H9 (cell line): ENCODE measurements at regions not wholly inside any gene's neighbourhood (a gene's known extent, or its start where the extent isn't known, plus 50 kb on each side); places are given as distances from the start of the nearest gene placed in this dataset.

Experiments
- DNase-seq: peaks from one replicate; pipeline ENCODE4 v3.0.0-alpha.2; 2017
- H2AFZ ChIP-seq: one replicate; pipeline ENCODE4 v1.6.1; 2013; ENCODE audit warnings: mild to moderate bottlenecking, low read length, control low read depth, moderate library complexity
- H2AK5ac ChIP-seq: 2 replicates; pipeline ENCODE4 v1.6.1; 2013; ENCODE audit warnings: low read length, control low read depth, mixed read lengths; ENCODE audit not compliant: insufficient read length
- H2BK120ac ChIP-seq: one replicate; pipeline ENCODE4 v1.6.1; 2013; ENCODE audit warnings: low read depth, mild to moderate bottlenecking, low read length, control low read depth, inconsistent platforms; ENCODE audit not compliant: poor library complexity, severe bottlenecking
- H2BK12ac ChIP-seq: 2 replicates; pipeline ENCODE4 v1.6.1; 2013; ENCODE audit warnings: low read length, control low read depth, mixed read lengths, low read depth; ENCODE audit not compliant: insufficient read length
- H2BK15ac ChIP-seq: 2 replicates; pipeline ENCODE4 v1.6.1; 2013; ENCODE audit warnings: low read depth, low read length, control low read depth
- H2BK20ac ChIP-seq: one replicate; pipeline ENCODE4 v1.6.1; 2013; ENCODE audit warnings: low read depth, mild to moderate bottlenecking, low read length, control low read depth, inconsistent platforms; ENCODE audit not compliant: poor library complexity, severe bottlenecking
- H2BK5ac ChIP-seq: 2 replicates; pipeline ENCODE4 v1.6.1; 2013; ENCODE audit warnings: low read length, control low read depth, mixed read lengths; ENCODE audit not compliant: insufficient read length
- H3K14ac ChIP-seq: 2 replicates; pipeline ENCODE4 v1.6.1; 2013; ENCODE audit warnings: low read length, control low read depth; ENCODE audit not compliant: insufficient read depth
- H3K18ac ChIP-seq: 2 replicates; pipeline ENCODE4 v1.6.1; 2013; ENCODE audit warnings: low read depth, mild to moderate bottlenecking, mixed read lengths, low read length, control low read depth; ENCODE audit not compliant: insufficient read length
- H3K23ac ChIP-seq: 2 replicates; pipeline ENCODE4 v1.6.1; 2013; ENCODE audit warnings: low read length, control low read depth, mixed read lengths, low read depth; ENCODE audit not compliant: insufficient read length
- H3K23me2 ChIP-seq: 2 replicates; pipeline ENCODE4 v1.6.1; 2013; ENCODE audit warnings: low read depth, mild to moderate bottlenecking, mixed read lengths, low read length, control low read depth; ENCODE audit not compliant: insufficient read length, poor library complexity, severe bottlenecking
- H3K27ac ChIP-seq: 2 replicates; pipeline ENCODE4 v1.5.1; 2013; ENCODE audit warnings: low read length, control low read depth, mixed read lengths, low read depth; ENCODE audit not compliant: insufficient read length
- H3K27me3 ChIP-seq: 2 replicates; pipeline ENCODE4 v1.6.1; 2013; ENCODE audit warnings: low read length, control low read depth, inconsistent platforms; ENCODE audit not compliant: insufficient read depth
- H3K4ac ChIP-seq: 2 replicates; pipeline ENCODE4 v1.6.1; 2013; ENCODE audit warnings: low read depth, mild to moderate bottlenecking, control low read depth, inconsistent platforms, low read length, moderate library complexity
- H3K4me1 ChIP-seq: 2 replicates; pipeline ENCODE4 v1.6.1; 2013; ENCODE audit warnings: low read length, control low read depth, inconsistent platforms; ENCODE audit not compliant: insufficient read depth
- H3K4me2 ChIP-seq: 2 replicates; pipeline ENCODE4 v1.6.1; 2013; ENCODE audit warnings: low read length, control low read depth, mixed read lengths; ENCODE audit not compliant: insufficient read length, insufficient read depth
- H3K56ac ChIP-seq: 2 replicates; pipeline ENCODE4 v1.6.1; 2013; ENCODE audit warnings: low read depth, mild to moderate bottlenecking, mixed read lengths, low read length, control low read depth; ENCODE audit not compliant: insufficient read length
- H3K79me1 ChIP-seq: 2 replicates; pipeline ENCODE4 v1.6.1; 2013; ENCODE audit warnings: low read depth, mild to moderate bottlenecking, moderate library complexity, low read length, control low read depth, inconsistent platforms; ENCODE audit not compliant: insufficient read depth, poor library complexity, severe bottlenecking
- H3K79me2 ChIP-seq: 2 replicates; pipeline ENCODE4 v1.6.1; 2013; ENCODE audit warnings: low read length, control low read depth, inconsistent platforms; ENCODE audit not compliant: insufficient read depth
- H3K9ac ChIP-seq: 2 replicates; pipeline ENCODE4 v1.6.1; 2013; ENCODE audit warnings: low read length, control low read depth, mixed read lengths; ENCODE audit not compliant: insufficient read length; ENCODE audit errors: extremely low read depth
- H3K9me3 ChIP-seq: one replicate; pipeline ENCODE4 v1.6.1; 2013; ENCODE audit warnings: low read depth, low read length, inconsistent platforms; ENCODE audit not compliant: control insufficient read depth
- H3T11ph ChIP-seq: one replicate; pipeline ENCODE4 v1.6.1; 2013; ENCODE audit warnings: mild to moderate bottlenecking, low read length, control low read depth, inconsistent platforms
- H4K20me1 ChIP-seq: one replicate; pipeline ENCODE4 v1.6.1; 2013; ENCODE audit not compliant: control insufficient read depth, insufficient read length, insufficient read depth
- H4K5ac ChIP-seq: 2 replicates; pipeline ENCODE4 v1.6.1; 2013; ENCODE audit warnings: low read depth, mild to moderate bottlenecking, mixed read lengths, low read length, control low read depth; ENCODE audit not compliant: insufficient read length
- H4K8ac ChIP-seq: replicated peaks from 2 replicates; pipeline ENCODE4 v1.6.1; 2013; ENCODE audit warnings: low read length, control low read depth, mixed read lengths, low read depth; ENCODE audit not compliant: insufficient read length
- H4K91ac ChIP-seq: 2 replicates; pipeline ENCODE4 v1.6.1; 2013; ENCODE audit warnings: low read depth, mild to moderate bottlenecking, moderate library complexity, mixed read lengths, low read length, control low read depth; ENCODE audit not compliant: insufficient read length
- H3K27ac Mint-ChIP-seq, 3 experiments: 2 replicates in 2 of 3; 3 replicates in 1 of 3; pipeline ENCODE4 v1.8.0; 2020 to 2021; ENCODE audit warnings: mixed read lengths in 3 of 3, mild to moderate bottlenecking in 1 of 3, moderate library complexity in 1 of 3
- H3K27me3 Mint-ChIP-seq: 2 replicates; pipeline ENCODE4 v1.8.0; 2021; ENCODE audit warnings: low read depth, mild to moderate bottlenecking, moderate library complexity, mixed read lengths
- H3K36me3 Mint-ChIP-seq, 3 experiments: 2 replicates in 2 of 3; 3 replicates in 1 of 3; pipeline ENCODE4 v1.8.0; 2020 to 2021; ENCODE audit warnings: low read depth in 3 of 3, mixed read lengths in 3 of 3; ENCODE audit not compliant: insufficient read depth in 1 of 3
- H3K4me1 Mint-ChIP-seq, 2 experiments: 2 replicates each; pipeline ENCODE4 v1.8.0; 2020; ENCODE audit warnings: mixed read lengths in 2 of 2
- H3K4me3 Mint-ChIP-seq, 2 experiments: 2 replicates in 1 of 2; 3 replicates in 1 of 2; pipeline ENCODE4 v1.8.0; 2020 to 2021; ENCODE audit warnings: mild to moderate bottlenecking in 2 of 2, mixed read lengths in 2 of 2, moderate library complexity in 1 of 2
- H3K9me3 Mint-ChIP-seq, 2 experiments: 2 replicates in 1 of 2; 3 replicates in 1 of 2; pipeline ENCODE4 v1.8.0; 2020; ENCODE audit warnings: mild to moderate bottlenecking in 2 of 2, mixed read lengths in 2 of 2, moderate library complexity in 1 of 2
- TF ChIP-seq, protein P1 (sequence below): fragments of 200-600 bp; sonication (generic); conservative IDR thresholded peaks from 3 replicates; pipeline ENCODE4 v1.8.0; 2021; ENCODE audit warnings: antibody characterized with exemption, mild to moderate bottlenecking

GRCh38 chr14:44438936-44439335 is 68.1 kb downstream of the FSCB start:
- TF ChIP-seq, protein P1, sequence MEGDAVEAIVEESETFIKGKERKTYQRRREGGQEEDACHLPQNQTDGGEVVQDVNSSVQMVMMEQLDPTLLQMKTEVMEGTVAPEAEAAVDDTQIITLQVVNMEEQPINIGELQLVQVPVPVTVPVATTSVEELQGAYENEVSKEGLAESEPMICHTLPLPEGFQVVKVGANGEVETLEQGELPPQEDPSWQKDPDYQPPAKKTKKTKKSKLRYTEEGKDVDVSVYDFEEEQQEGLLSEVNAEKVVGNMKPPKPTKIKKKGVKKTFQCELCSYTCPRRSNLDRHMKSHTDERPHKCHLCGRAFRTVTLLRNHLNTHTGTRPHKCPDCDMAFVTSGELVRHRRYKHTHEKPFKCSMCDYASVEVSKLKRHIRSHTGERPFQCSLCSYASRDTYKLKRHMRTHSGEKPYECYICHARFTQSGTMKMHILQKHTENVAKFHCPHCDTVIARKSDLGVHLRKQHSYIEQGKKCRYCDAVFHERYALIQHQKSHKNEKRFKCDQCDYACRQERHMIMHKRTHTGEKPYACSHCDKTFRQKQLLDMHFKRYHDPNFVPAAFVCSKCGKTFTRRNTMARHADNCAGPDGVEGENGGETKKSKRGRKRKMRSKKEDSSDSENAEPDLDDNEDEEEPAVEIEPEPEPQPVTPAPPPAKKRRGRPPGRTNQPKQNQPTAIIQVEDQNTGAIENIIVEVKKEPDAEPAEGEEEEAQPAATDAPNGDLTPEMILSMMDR: no peak
- Histone ChIP-seq H3K79me2 (no peaks in the 10 kb centered on the region), H3K4ac (no peak overlapping the region), H3K9me3 (no peaks in the 10 kb centered on the region), H2BK5ac (no peak overlapping the region), H2BK120ac (no peak overlapping the region), H2AK5ac (no peak overlapping the region), H3K18ac (no peak overlapping the region), H3T11ph (no peak overlapping the region), H2AFZ (no peak overlapping the region), H2BK12ac (no peak overlapping the region), H3K23ac (no peak overlapping the region), H3K27me3 (no peaks in the 10 kb centered on the region), H3K56ac (no peak overlapping the region), H2BK15ac (no peak overlapping the region), H4K91ac (no peak overlapping the region), H3K9ac (no peak overlapping the region), H4K8ac (no peak overlapping the region), H3K4me2 (no peak overlapping the region), H4K5ac (no peak overlapping the region), H3K27ac (no peak overlapping the region), H3K23me2 (no peaks in the 10 kb centered on the region), H4K20me1 (no peaks in the 10 kb centered on the region), H3K79me1 (no peaks in the 10 kb centered on the region), H2BK20ac (no peak overlapping the region), H3K14ac (no peak overlapping the region), H3K4me1 (no peaks in the 10 kb centered on the region)
- H3K9me3 Mint-ChIP-seq: peaks cover 4 to 5% of the 10 kb centered on the region in 2 experiments; a peak in 3 of 5 replicates
- H3K27ac Mint-ChIP-seq: no peak overlapping the region
- peaks cover 0 to 4% (median 0%) of the 10 kb centered on the region in 3 experiments; a peak in 1 of 7 replicates for H3K36me3 Mint-ChIP-seq
- DNase-seq: no peak
- H3K4me1 Mint-ChIP-seq: no peaks in the 10 kb centered on the region
- no peaks in the 10 kb centered on the region for H3K27me3 Mint-ChIP-seq
- H3K4me3 Mint-ChIP-seq: no peak overlapping the region
